CD1c-positive myeloid dendritic cell (primary cell): ENCODE measurements at regions not wholly inside any gene's neighbourhood (a gene's known extent, or its start where the extent isn't known, plus 50 kb on each side); places are given as distances from the start of the nearest gene placed in this dataset.

ENCODE experiments used
- DNase-seq: peaks from one replicate; pipeline ENCODE4 v3.0.0-alpha.2; 2016; ENCODE audit errors: extremely low spot score

DNA sequence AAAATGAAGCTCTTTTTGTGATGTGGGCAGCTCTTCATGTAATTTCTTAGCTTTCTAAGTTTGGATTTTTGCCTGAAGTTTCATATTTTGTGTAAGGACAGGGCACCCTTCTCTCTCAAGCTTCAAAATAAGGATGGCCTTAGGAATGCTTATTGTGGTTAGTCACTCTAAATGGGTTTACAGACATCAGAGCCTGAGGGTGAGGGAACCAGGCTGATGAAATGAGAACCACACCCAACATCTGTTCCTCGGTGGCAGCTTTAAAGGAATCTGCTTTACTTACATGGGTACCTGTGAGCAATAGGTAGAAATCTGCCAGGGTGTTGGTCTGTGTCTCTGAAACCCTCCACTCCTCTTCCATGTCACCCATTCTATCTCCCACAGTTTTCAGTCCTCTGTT is 174.3 kb downstream of the EMX2 start:
- no peak for DNase-seq

DNA sequence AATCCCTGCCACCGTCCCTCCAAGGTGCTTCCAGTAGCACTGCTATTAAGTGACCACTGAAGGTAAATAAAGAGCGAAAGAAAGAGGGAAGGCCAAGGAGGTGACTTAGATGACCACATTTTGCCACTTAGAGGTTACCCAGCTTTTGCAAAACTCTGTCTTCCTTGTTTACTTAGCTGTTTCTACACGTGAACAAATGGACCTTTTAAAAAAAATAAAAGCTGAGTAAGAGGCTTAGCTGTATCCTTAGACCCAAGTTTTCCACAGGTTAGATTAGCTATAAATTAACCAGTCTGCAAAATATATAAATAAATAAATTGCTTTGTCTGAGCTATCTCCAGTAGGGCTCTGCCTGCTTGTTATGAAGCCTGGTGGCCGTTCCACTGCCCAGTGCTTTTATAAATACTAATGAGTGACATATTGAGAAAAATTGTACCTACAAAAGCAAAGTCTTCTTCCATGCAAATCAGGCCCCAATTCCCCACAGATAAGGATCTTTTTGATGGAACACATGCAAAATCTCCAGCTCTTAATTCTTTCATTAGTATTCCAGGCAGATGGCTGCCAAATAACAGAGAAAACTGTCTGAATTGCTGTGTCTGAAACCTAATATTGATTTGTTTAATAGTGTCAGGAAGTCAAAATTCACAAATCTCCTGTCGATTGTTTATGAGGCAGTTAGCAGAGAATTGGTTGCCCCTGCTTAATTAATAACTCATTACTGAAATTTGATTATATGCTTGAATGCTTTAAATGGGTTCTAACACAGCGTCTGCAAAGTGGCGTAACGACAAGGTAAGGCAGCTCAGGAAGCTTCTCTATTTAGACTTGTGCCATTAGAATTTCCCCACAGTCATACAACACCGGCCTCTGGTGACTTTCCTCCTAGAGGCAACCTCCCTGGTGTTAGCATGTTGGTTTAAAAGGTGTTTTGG is 176.7 kb downstream of the EMX2 start:
- no peak for DNase-seq

DNA sequence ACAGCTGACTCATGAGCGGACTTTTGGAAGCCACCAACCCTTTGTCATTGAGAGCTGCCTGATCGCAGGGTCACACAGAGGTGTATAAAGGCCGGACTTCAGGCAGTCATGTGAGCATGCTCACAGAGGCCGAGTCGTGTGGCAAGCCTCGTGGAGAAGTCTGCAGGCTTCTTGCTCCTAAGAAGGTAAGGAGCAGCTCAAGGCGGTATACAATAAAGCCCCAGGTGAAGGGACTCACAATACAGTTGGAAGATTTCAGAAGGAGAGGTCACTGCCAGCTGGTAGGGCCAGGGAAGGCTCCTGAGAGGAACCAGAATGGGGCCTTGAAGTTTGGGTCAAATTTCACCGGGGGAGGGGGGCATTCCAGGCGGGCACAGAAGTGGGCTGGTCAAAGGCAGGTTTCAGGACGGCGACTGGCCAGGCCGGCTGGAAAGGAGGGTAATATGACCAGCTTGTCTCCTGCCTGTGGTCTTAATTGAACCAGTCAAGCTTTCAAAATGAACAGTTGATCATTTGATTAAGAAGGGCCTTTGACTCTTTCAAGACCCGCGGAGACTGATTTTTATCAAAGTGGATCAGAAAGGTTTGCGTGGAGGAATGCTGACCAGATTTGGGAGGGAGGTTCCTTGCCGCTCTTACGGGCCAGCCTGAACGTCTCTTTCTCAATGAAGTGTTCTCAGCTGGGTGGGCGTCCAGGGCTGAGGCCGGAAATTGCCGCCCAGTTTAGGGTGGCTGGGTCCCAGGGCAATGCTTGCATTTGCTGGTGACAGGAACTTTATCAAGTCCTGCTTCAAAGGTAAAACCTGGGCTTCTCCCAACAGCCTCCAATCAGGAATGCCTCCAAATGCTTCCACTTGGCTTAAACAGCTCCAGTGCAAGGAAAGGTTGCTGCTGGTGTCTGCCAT is 178.6 kb downstream of the EMX2 start:
- DNase-seq: no peak

DNA sequence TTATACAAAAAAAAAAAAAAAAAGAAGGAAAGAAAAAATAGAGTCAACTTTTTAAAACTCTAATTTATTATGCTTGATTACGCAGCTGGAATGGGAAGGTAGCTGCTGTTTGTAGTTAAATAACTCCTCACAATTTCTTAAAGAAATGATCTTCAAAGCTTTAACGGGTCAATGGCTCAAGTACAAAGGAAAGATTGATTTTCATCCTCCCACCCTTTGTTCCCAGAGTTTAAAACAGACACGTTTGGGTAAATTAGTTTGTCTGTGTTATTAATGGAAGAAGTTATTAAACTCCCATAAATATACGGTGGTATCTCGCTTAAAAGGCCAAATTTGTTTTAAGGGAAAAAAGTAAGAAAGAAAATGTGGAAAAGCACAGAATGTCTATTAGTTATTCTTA is 179.3 kb downstream of the EMX2 start:
- DNase-seq: no peak

- no peak for DNase-seq
These were observed 180.8 kb downstream of the EMX2 start for GRCh38 chr10:117723343-117723742.

DNA sequence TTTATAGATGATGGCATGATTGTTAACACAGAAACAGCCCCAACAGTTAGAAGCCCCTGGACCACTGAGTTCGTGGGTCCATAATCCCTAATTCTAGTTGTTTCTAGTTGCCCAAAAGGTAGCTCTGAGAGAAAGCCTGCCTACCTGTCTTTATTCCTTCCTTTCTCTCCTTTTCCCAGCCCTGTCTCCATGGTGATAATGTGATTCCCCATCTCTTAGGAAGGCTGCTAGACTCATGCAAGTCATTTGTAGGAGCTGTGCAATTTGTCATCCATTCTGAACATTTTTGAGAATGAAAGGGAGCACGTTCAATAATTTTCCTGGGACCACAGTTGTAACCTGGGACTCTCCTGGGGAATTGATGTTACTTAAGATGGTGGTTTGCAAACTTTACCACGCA is 183.4 kb downstream of the EMX2 start:
- no peak for DNase-seq

DNA sequence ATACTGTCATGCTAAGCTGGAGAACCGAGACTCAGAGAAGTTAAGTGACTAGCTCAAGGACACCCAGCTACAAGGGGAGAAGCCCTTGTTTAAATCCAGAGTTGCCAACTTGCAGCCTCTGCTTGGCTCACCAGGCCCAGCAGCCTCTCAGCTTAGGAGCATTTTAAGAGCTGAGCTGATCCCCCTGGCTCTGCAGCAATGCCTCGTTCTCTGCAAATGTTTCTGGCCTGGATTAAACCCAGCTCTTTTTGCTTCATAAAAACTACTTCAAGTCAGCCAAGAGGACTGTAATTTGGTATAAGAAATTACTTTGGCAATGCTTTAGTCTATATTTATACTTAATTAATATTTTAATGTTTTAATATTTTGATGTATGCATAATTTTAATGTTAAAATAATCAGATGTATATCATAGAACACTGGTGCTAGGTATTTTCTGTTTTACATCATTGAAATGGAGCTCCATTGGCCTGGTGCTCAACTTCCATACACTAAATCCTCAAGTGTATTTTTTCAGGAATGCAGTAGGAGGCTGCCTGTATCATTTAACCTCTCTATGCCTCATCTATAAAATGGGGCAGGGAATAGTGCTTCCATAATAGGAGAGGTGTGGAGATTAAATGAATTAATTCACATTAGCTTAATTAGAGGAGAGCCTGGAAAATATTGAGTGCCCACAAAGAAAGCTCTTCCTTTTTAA is 184.2 kb downstream of the EMX2 start:
- no peak for DNase-seq

- no peak for DNase-seq
These were observed 184.9 kb downstream of the EMX2 start for GRCh38 chr10:117727421-117727820.

- no peak for DNase-seq
These were observed 185.5 kb downstream of the EMX2 start for GRCh38 chr10:117728087-117728486.

GRCh38 chr10:117729156-117729555 is 186.6 kb downstream of the EMX2 start:
- no peak for DNase-seq

GRCh38 chr10:117731121-117731791 is 188.7 kb downstream of the EMX2 start:
- no peak for DNase-seq

GRCh38 chr10:117734731-117735405 is 192.3 kb downstream of the EMX2 start:
- DNase-seq: no peak

GRCh38 chr10:117736655-117737054 is 194.1 kb downstream of the EMX2 start:
- DNase-seq: no peak

DNA sequence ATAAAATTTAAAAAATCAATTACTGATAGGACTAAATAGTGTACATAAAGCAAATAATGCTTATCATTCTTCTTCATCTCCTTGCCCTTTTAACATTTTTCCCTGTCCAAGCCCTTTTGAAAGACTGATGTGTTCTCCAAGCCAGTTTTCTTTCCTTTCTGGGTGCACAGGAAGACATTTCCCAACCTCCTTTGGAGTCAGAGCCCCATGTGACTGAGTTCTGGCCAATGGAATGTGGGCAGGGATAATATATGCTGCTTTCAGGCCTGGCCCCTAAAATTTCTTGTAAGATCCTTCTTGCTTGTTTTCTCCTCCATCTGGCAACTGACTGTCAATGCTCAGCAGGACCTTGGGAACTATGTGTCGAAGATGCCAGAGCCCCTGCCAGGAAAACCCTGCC is 197.5 kb downstream of the EMX2 start:
- no peak for DNase-seq

DNA sequence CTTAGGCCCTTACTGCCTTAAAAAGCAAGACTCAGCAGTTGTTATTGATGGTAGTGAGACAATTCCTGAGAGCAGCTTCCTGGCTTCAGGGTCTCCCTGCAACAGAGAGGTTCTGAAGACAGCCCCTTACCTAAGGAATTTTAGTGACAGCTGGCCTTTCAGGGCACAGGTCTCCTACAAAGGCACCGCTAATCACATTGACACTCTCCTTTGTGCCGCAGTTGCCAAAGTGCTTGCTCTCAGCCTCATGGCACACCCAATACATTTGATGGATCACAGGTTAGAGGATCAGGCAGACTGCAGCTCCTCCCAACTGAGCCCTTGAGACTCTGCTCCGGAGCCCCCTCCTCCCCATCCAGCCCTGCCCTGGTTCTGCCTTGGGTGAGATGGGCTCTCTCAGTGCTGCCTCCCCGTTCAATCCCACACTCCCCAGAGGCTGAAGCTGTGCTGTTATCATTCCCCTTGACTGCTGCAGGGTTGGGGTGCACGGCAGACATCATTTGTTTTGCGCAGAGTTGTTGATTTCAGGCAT is 198.2 kb downstream of the EMX2 start:
- DNase-seq: no peak

DNA sequence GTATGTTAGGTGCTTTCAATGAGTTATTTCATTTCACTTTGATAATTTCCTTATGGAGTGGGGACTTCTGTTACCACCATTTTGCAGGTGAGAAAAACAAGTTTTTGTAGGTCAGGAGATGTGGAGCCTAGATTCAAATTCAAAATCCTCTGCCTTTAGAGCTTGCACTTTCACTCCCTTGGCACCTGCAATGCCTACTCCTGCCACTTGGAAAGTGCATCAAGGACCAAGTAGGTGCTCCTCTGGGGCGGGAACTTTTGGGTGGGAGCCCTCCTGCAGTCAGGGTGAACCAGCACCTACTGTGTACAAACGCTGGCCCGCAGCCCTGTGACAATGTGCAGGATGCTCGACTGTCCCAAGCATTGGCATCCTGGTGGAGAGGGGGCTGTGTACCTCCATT is 199.0 kb downstream of the EMX2 start:
- no peak for DNase-seq

GRCh38 chr10:117743509-117743908 is 201.0 kb downstream of the EMX2 start:
- no peak for DNase-seq

- DNase-seq: no peak
These were observed 202.8 kb downstream of the EMX2 start for GRCh38 chr10:117745301-117745700.

- DNase-seq: no peak
These were observed 204.2 kb downstream of the EMX2 start for GRCh38 chr10:117746541-117747448.

- DNase-seq: no peak
These were observed 205.1 kb downstream of the EMX2 start for GRCh38 chr10:117747636-117748035.
